AG10803 (cell line): ENCODE measurements at regions not wholly inside any gene's neighbourhood (a gene's known extent, or its start where the extent isn't known, plus 50 kb on each side); places are given as distances from the start of the nearest gene placed in this dataset.
"Not testable (repeated sequence)": the region's sequence is repeated elsewhere in the genome, so short reads cannot be mapped to it uniquely, and the experiment has no call there.

Experiments
- DNase-seq: peaks from one replicate; pipeline ENCODE4 v3.0.0; 2010; ENCODE audit warnings: low read depth
- H3K4me3 ChIP-seq: 2 replicates; pipeline ENCODE4 v1.5.1; 2011; ENCODE audit warnings: mild to moderate bottlenecking, low read length, control low read depth
- CTCF ChIP-seq: conservative IDR thresholded peaks from 2 replicates; pipeline ENCODE4 v1.5.1; 2011; ENCODE audit warnings: mild to moderate bottlenecking, low read length, control low read depth, inconsistent platforms

- no peak for TF ChIP-seq CTCF
- no peak for DNase-seq
- H3K4me3 ChIP-seq = no peak overlapping the region
Observed at GRCh38 chr10:131822692-131823245, 78.0 kb upstream of the PPP2R2D start.

- H3K4me3 ChIP-seq, DNase-seq: not testable (repeated sequence)
Observed at GRCh38 chr10:131823601-131824099, 77.2 kb upstream of the PPP2R2D start.

- DNase-seq = no peak
- H3K4me3 ChIP-seq = no peak overlapping the region
- no peak for TF ChIP-seq CTCF
Observed at GRCh38 chr10:131824371-131825149, 76.2 kb upstream of the PPP2R2D start.

- no peak for DNase-seq
- no peak overlapping the region for H3K4me3 ChIP-seq
- no peak for TF ChIP-seq CTCF
Observed at GRCh38 chr10:131825150-131825848, 75.5 kb upstream of the PPP2R2D start.

GRCh38 chr10:131825960-131826650, 74.7 kb upstream of the PPP2R2D start:
- no peak overlapping the region for H3K4me3 ChIP-seq
- TF ChIP-seq CTCF = no peak
- no peak for DNase-seq

- no peak for DNase-seq
- TF ChIP-seq CTCF = no peak
- H3K4me3 ChIP-seq = no peak overlapping the region
Observed at GRCh38 chr10:131829156-131829930, 71.5 kb upstream of the PPP2R2D start.
